ENCODE measurements at regions not wholly inside any gene's neighbourhood (a gene's known extent, or its start where the extent isn't known, plus 50 kb on each side); places are given as distances from the start of the nearest gene placed in this dataset.
"Not testable (repeated sequence)": the region's sequence is repeated elsewhere in the genome, so short reads cannot be mapped to it uniquely, and the experiment has no call there.

DNA sequence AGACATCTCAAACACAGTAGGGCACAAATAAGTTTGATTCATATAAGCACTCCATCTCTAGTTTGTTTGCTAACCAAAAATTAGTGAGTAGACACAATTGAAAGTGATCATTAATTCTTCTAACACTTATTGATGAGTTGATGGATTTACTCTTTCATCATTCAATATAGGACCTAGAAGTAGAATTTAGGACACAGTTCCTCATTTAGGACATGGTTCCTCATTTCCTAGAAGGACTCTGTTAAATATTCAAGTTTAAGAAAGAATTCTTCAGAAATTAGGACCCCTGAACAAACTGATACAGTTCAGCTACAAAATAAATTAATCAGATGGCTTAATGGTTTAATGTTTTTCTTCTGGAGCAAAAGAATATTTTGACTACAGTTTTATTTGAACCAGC lies 143.5 kb upstream of the PRR16 start:
- no peak for DNase-seq

GRCh38 chr5:120326651-120327050 lies 137.4 kb upstream of the PRR16 start:
- no peak for DNase-seq

DNA sequence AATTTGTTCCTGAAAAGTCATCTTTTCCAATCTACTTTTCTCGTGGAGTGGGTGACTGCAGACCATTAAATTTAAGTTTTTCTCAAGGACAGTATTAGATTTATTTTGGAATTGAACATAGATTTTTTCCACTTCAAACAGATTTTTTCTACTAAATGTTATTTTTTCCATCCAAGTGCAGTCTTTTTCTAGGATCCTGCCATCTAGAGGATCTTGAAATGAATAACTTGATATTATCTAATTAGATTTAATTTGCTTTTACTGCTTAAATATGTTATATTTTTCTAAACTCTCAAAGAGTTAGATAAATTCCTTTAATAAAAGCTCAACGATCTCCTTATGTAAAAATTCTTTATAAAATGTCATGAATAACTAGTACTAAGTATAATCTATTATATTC lies 136.9 kb upstream of the PRR16 start:
- no peak for DNase-seq

DNA sequence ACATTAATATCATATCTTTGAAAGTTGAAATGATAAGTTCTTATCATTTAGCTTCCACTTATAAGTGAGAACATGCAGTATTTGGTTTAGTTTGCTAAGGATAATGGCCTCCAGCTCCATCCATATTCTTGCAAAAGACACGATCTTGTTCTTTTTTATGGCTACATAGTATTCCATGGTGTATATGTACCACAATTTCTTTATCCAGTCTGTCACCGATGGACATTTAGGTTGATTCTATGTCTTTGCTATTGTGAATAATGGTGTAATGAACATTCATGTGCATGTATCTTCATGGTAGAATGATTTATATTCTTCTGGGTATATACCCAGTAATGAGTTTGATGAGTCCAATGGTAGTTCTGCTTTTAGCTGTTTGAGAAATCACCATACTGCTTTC lies 135.0 kb upstream of the PRR16 start:
- no peak for DNase-seq

DNA sequence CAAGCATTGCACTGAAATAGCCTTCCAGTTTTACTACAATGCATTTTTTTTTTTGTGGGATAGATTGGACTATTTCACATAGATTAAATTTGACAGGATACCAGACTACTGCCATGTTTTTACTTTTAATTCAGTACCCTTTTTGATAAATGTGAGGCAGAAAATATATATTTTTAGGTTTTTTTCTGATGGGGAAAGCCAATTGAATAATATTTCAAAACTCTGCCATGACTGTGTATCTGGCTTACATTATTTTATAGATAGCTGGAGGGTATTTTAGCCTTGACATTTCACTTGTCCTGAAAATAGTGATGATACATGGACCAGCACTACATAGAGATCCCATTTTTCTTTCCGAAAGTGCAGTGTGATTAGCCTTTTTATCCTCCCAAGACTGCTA lies 133.5 kb upstream of the PRR16 start:
- DNase-seq = no peak

GRCh38 chr5:120344181-120344580 lies 119.9 kb upstream of the PRR16 start:
- DNase-seq = no peak

- no peak for DNase-seq
Measured at GRCh38 chr5:120345947-120346346, 118.2 kb upstream of the PRR16 start.

GRCh38 chr5:120351071-120351470 lies 113.0 kb upstream of the PRR16 start:
- not testable (repeated sequence) for DNase-seq

- DNase-seq = no peak
Measured at GRCh38 chr5:120354126-120354525, 110.0 kb upstream of the PRR16 start.

GRCh38 chr5:120358949-120359348 lies 105.2 kb upstream of the PRR16 start:
- DNase-seq = no peak

DNA sequence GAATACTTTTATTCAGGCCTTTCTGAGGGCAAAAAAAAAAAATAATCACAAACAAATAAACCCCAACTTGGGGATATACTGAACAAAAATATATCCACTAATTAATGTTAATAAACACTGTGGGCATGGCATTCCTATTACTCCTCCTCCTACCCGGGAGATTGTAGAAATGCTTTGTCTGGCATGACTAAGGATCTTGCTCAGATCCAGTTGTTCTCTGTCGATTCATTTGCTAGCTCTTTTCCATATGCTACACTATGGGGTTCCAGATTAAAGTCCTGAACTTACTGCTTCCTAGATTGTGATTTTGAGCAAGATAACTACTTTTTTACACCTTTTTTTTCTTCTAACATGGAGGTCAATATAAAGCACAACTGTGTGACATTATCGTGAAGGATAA lies 102.2 kb upstream of the PRR16 start:
- no peak for DNase-seq

DNA sequence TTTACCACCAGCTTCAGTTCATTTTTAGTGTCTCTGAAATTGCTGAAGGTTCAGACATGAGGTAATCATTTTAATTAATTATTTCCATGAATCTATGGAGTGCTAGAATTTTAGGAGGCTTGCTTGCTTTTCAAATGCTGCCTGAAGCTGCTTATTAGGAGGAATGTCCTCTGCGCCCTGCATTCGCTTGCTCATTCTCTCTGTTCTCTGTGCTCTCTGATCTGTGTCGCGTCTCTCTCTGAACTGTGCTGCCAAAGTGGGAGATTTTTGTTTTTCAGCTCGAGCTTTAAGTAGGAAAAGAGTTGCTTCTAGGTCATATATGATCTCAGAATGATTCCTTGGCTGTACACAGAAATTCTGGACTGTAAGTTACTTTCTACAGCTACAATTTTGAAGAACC lies 101.7 kb upstream of the PRR16 start:
- DNase-seq = no peak

GRCh38 chr5:120365656-120366446 lies 98.2 kb upstream of the PRR16 start:
- DNase-seq = no peak

DNA sequence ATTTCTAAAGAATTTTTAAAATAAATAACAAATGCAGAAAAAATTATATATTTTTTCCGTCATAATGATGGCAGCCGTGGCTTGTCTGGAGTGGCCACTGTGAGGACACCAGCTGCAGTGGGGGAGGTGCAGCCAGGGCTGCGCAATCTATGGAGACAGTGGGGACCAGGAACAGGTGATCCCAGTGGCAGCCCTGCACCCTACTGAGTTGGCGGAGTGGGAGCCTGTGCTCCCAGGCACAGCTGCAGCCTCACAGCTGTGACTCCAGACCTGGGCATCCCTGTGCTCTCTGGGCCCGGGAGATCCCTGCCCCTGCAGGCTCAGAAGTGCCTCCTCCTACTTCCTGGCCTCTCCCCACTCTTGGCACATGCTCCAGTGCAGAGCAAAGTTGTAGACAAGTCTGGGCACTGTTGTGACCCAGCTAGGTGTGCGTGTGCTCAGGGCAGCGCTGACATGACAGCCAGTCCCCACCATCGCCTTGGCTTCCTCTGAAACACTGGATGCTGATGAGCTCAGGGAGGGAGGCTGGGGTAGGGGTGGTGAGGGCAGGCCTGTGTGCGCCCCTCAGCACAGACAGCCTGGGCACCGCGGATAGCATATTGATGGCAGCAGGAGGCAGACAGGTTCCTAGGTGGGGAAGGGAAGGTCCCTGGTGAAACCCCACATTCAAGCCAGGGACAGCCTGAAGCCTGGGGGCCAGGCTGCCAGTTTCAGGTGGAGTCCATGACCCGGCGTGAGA lies 96.0 kb upstream of the PRR16 start:
- peak in 1 of 58 donors; percentile 0 for DNase-seq

DNA sequence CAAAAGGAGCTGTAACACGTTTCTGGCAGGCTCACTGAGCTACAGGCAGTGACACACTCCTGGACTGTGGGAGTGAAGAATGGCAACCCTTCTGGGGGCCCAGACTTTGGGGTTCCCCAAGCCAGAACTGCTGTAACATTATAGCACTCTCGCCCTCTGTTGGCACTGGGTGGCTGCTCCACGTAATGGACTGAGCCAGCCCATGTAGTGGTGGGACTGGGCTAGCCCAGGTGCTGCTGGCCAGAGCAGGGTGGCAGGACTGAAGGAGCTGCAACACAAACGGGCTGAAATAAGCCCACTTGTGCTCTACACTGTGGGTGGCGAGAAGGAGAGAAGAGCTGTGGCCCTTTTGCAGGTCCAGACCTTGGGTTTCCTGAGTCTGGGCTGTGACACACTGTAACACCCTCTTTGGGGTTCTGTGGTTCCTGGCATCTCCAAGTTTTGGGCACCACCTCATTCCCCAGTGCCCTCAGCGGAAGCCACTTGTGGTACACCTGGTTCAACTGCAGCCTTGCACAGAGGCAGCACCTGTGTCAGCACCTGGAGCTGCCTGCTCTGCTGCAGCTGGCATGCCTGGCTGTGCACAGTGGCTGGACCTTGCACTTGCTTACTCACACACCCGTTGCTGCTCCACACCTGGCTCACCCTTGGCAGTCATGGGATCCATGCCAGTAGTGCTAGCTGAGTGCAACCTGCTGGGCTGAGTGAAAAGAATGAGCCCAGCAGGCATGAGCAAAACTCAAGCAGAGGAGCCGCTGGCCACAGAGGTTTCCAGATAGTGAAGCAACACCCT lies 95.0 kb upstream of the PRR16 start:
- DNase-seq = no peak

DNA sequence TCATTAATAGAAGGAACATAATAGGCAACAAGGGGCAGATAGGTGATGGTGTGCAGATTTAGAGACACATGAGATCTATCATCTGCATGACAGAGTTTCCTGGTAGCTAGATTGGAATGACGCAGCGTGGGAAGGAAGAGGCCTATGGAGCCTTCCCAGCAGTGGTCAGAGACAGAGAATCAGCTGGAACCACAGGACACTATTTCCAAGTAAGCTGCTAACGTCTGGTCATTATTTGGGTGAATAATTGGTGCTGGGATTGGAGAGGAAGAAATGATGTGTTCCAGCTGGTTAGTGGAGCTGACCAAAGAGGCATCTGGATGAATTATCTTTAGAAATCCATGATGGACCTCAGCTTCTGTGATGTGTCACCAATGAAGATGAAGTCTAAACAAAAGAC lies 91.2 kb upstream of the PRR16 start:
- DNase-seq = no peak

DNA sequence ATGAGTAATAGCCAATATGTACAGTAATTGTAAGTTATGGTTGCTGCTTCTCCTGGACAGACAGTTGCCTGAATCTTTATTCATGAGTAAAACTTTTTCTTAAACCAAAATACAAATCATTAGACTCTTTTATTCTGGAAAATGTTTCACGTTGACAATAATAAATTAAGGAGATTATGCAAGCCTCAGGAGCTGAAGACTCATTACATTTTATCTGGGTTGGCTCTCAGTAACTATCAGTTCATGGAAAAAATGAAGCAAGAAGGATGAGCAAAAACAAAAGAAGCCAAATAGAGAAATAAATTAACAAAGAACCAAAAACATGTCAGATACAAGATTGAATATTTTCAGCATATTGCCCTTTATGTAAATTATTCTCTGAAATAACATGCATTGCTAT lies 88.9 kb upstream of the PRR16 start:
- no peak for DNase-seq

DNA sequence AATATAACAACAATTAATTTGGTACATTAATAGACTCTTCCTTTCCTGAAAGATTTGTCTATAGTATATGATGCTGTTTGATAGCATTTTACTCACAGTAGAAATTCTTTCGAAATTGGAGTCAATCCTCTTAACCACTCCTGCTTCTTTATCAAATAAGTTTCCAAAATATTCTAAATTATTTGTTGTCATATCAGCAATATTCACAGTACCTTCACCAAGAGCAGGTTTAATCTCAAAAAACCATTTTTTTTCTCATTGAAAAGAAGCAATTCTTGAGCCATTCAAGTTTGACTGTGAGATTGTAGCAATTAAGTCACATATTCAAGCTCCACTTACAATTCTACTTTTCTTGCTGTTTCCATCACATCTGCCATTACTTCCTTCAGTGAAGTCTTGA lies 83.5 kb upstream of the PRR16 start:
- no peak for DNase-seq

- DNase-seq = no peak
Measured at GRCh38 chr5:120382833-120383232, 81.3 kb upstream of the PRR16 start.

- no peak for DNase-seq
Measured at GRCh38 chr5:120386981-120387380, 77.1 kb upstream of the PRR16 start.

DNA sequence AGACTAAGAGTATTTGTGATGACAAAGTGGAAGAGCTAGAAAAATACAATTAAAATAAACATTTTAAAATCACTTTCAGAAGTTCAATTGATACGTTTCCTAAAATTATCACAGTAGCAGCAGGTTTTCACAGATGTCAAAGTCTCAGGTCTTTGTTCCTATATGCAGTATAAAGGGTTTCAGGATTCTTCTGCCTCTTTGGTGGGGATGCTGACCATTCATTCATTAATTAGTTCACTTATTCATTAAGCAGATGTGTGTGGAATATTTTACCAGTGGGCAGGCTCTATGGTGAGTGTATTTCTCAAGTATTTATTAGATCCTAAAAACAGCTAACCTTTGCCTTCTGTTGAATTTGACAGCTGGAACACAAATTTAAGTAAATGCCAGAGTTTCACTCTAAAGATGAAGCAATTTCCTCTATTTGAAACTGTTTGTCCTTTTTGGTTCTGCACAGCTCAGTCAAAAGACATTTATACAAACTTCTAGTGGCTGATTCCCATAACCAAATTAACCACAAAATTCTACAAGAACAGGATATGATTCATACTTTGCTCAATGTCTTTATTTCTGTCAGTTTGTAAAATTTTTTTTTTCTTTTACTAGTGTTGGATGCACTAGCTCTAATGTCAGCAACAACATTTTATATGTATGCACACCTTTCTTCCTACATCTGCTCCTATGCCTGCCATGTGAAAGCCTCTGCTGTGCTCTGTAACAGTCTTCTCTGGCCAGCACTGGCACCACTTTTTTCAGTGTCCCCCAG lies 75.9 kb upstream of the PRR16 start:
- DNase-seq = no peak
